ENCODE measurements at regions not wholly inside any gene's neighbourhood (a gene's known extent, or its start where the extent isn't known, plus 50 kb on each side); places are given as distances from the start of the nearest gene placed in this dataset.

- no peak overlapping the region for H3K4me3 ChIP-seq (ENCODE audit: low read depth, low read length)
- H3K27me3 ChIP-seq (ENCODE audit: insufficient read depth, low read depth, severe bottlenecking): no peaks in the 10 kb centered on the region
- no peak overlapping the region for H3K27ac ChIP-seq
- TF ChIP-seq CTCF (IDR thresholded peaks at IDR 0.05; ENCODE audit: low read depth, low read length): no peak
- no peaks in the 10 kb centered on the region for H3K9me3 ChIP-seq (ENCODE audit: severe bottlenecking)
- H3K36me3 ChIP-seq: no peaks in the 10 kb centered on the region
- DNase-seq: no peak
Observed at GRCh38 chr17:36765436-36766043, 164.2 kb downstream of the MRM1 start.

- peak; percentile 16 for DNase-seq
- no peak for TF ChIP-seq CTCF (IDR thresholded peaks at IDR 0.05; ENCODE audit: low read depth, low read length)
Observed at GRCh38 chr17:36768394-36768793, 167.0 kb downstream of the MRM1 start.

GRCh38 chr17:36773039-36773438, 164.2 kb upstream of the LHX1 start:
- DNase-seq: no peak
- no peaks in the 10 kb centered on the region for H3K9me3 ChIP-seq (ENCODE audit: severe bottlenecking)
- no peaks in the 10 kb centered on the region for H3K36me3 ChIP-seq
- H3K4me3 ChIP-seq (ENCODE audit: low read depth, low read length): no peak overlapping the region
- H3K27me3 ChIP-seq (ENCODE audit: insufficient read depth, low read depth, severe bottlenecking): no peaks in the 10 kb centered on the region
- H3K27ac ChIP-seq: no peak overlapping the region
- no peak for TF ChIP-seq CTCF (IDR thresholded peaks at IDR 0.05; ENCODE audit: low read depth, low read length)

More at GRCh38 chr17:36768394-36768793, 167.0 kb downstream of the MRM1 start:
- no peak overlapping the region for H3K27ac ChIP-seq
- H3K9me3 ChIP-seq (ENCODE audit: severe bottlenecking): no peaks in the 10 kb centered on the region
- no peaks in the 10 kb centered on the region for H3K27me3 ChIP-seq (ENCODE audit: insufficient read depth, low read depth, severe bottlenecking)
- H3K36me3 ChIP-seq: no peaks in the 10 kb centered on the region
- no peak overlapping the region for H3K4me3 ChIP-seq (ENCODE audit: low read depth, low read length)

- Histone ChIP-seq H3K27me3 (ENCODE audit: insufficient read depth, low read depth, severe bottlenecking) (no peaks in the 10 kb centered on the region), H3K9me3 (ENCODE audit: severe bottlenecking) (no peaks in the 10 kb centered on the region), H3K27ac (no peak overlapping the region), H3K4me3 (ENCODE audit: low read depth, low read length) (no peak overlapping the region), H3K36me3 (no peaks in the 10 kb centered on the region)
- no peak for DNase-seq
- TF ChIP-seq CTCF (IDR thresholded peaks at IDR 0.05; ENCODE audit: low read depth, low read length): no peak
Observed at GRCh38 chr17:36777118-36777517, 160.2 kb upstream of the LHX1 start.

GRCh38 chr17:36778448-36778847, 158.8 kb upstream of the LHX1 start:
- no peak for TF ChIP-seq CTCF (IDR thresholded peaks at IDR 0.05; ENCODE audit: low read depth, low read length)
- H3K27me3 ChIP-seq (ENCODE audit: insufficient read depth, low read depth, severe bottlenecking): no peaks in the 10 kb centered on the region
- no peaks in the 10 kb centered on the region for H3K9me3 ChIP-seq (ENCODE audit: severe bottlenecking)
- no peak for DNase-seq
- no peak overlapping the region for H3K27ac ChIP-seq
- H3K36me3 ChIP-seq: no peaks in the 10 kb centered on the region
- H3K4me3 ChIP-seq (ENCODE audit: low read depth, low read length): no peak overlapping the region

GRCh38 chr17:36779550-36779949, 157.7 kb upstream of the LHX1 start:
- Histone ChIP-seq H3K27ac (no peak overlapping the region), H3K27me3 (ENCODE audit: insufficient read depth, low read depth, severe bottlenecking) (no peaks in the 10 kb centered on the region), H3K9me3 (ENCODE audit: severe bottlenecking) (no peaks in the 10 kb centered on the region), H3K4me3 (ENCODE audit: low read depth, low read length) (no peak overlapping the region), H3K36me3 (no peaks in the 10 kb centered on the region)
- DNase-seq: no peak
- no peak for TF ChIP-seq CTCF (IDR thresholded peaks at IDR 0.05; ENCODE audit: low read depth, low read length)

Measured in WERI-Rb-1 (cell line).